HEK293 (cell line): ENCODE measurements at regions not wholly inside any gene's neighbourhood (a gene's known extent, or its start where the extent isn't known, plus 50 kb on each side); places are given as distances from the start of the nearest gene placed in this dataset.

Experiments used
- CTCF ChIA-PET: fragments of 350-600 bp; formaldehyde crosslinking; extraction: SDS; loops from one replicate; lab custom pipeline; 2021; ENCODE audit warnings: antibody characterized with exemption; lab: Yijun Ruan, JAX
- POLR2A ChIA-PET: fragments of 300-600 bp; formaldehyde crosslinking; extraction: SDS; loops from one replicate; lab custom pipeline; 2020; ENCODE audit warnings: antibody characterized with exemption, inconsistent platforms; lab: Yijun Ruan, JAX
- H3K27ac ChIP-seq: fragments of 200-500 bp; sonication (Bioruptor generic); 2 replicates; pipeline ENCODE4 v1.5.1; 2014; ENCODE audit warnings: low read depth, low read length, control low read depth, inconsistent platforms; ENCODE audit errors: extremely low read depth
- H3K36me3 ChIP-seq, 2 experiments: fragments of 200-500 bp in 1 of 2; sonication (Bioruptor generic) in 1 of 2; 1 replicate in 1 of 2; 2 replicates in 1 of 2; pipeline ENCODE4 v1.5.1; 2014 to 2017; ENCODE audit warnings: inconsistent platforms in 2 of 2, low read length in 2 of 2; ENCODE audit not compliant: control insufficient read depth in 2 of 2, insufficient read depth in 1 of 2
- H3K4me1 ChIP-seq: fragments of 200-500 bp; sonication (Bioruptor generic); 2 replicates; pipeline ENCODE4 v1.5.1; 2014; ENCODE audit warnings: mild to moderate bottlenecking, low read length, inconsistent platforms; ENCODE audit not compliant: control insufficient read depth, insufficient read depth
- H3K4me3 ChIP-seq: 2 replicates; pipeline ENCODE4 v1.5.1; 2011; ENCODE audit warnings: low read depth, mild to moderate bottlenecking, control low read depth, low read length, moderate library complexity
- H3K9me3 ChIP-seq: fragments of 200-500 bp; sonication (Bioruptor generic); 2 replicates; pipeline ENCODE4 v1.5.1; 2014; ENCODE audit warnings: low read depth, low read length, inconsistent platforms; ENCODE audit not compliant: control insufficient read depth, insufficient read depth
- AEBP2 ChIP-seq: fragments of 450-650 bp; formaldehyde crosslinking; IDR thresholded peaks from 2 replicates; pipeline ENCODE4 v1.5.1; 2016; ENCODE audit warnings: missing biosample characterization, missing genetic modification characterization, borderline replicate concordance
- FEZF1 ChIP-seq: fragments of 450-650 bp; formaldehyde crosslinking; IDR thresholded peaks from 2 replicates; pipeline ENCODE4 v1.5.1; 2016; ENCODE audit warnings: missing biosample characterization, missing genetic modification characterization
- INSM2 ChIP-seq: fragments of 450-650 bp; formaldehyde crosslinking; IDR thresholded peaks from 2 replicates; pipeline ENCODE4 v1.5.1; 2016; ENCODE audit warnings: missing biosample characterization, missing genetic modification characterization
- KLF1 ChIP-seq: fragments of 450-650 bp; formaldehyde crosslinking; IDR thresholded peaks from 2 replicates; pipeline ENCODE4 v1.5.1; 2016; ENCODE audit warnings: missing biosample characterization, missing genetic modification characterization
- KLF8 ChIP-seq: fragments of 450-650 bp; formaldehyde crosslinking; IDR thresholded peaks from 2 replicates; pipeline ENCODE4 v1.5.1; 2016; ENCODE audit warnings: missing biosample characterization, missing genetic modification characterization
- PATZ1 ChIP-seq: fragments of 450-650 bp; formaldehyde crosslinking; IDR thresholded peaks from 2 replicates; pipeline ENCODE4 v1.5.1; 2016; ENCODE audit warnings: missing biosample characterization, missing genetic modification characterization
- WT1 ChIP-seq: fragments of 450-650 bp; formaldehyde crosslinking; IDR thresholded peaks from 2 replicates; pipeline ENCODE4 v1.5.1; 2016; ENCODE audit warnings: missing biosample characterization, missing genetic modification characterization
- ZFP3 ChIP-seq: fragments of 450-650 bp; formaldehyde crosslinking; IDR thresholded peaks from 2 replicates; pipeline ENCODE4 v1.5.1; 2016; ENCODE audit warnings: low read depth, missing biosample characterization, missing genetic modification characterization
- ZFP37 ChIP-seq: fragments of 450-650 bp; formaldehyde crosslinking; IDR thresholded peaks from 2 replicates; pipeline ENCODE4 v1.5.1; 2016; ENCODE audit warnings: missing biosample characterization, missing genetic modification characterization
- ZNF121 ChIP-seq: fragments of 450-650 bp; formaldehyde crosslinking; IDR thresholded peaks from 2 replicates; pipeline ENCODE4 v1.5.1; 2016; ENCODE audit warnings: missing biosample characterization, missing genetic modification characterization
- ZNF133 ChIP-seq: fragments of 450-650 bp; formaldehyde crosslinking; IDR thresholded peaks from 2 replicates; pipeline ENCODE4 v1.5.1; 2016; ENCODE audit warnings: missing biosample characterization, missing genetic modification characterization
- ZNF146 ChIP-seq: fragments of 450-650 bp; formaldehyde crosslinking; IDR thresholded peaks from 2 replicates; pipeline ENCODE4 v1.5.1; 2016; ENCODE audit warnings: missing biosample characterization, missing genetic modification characterization
- ZNF16 ChIP-seq: fragments of 450-650 bp; formaldehyde crosslinking; IDR thresholded peaks from 2 replicates; pipeline ENCODE4 v1.5.1; 2016; ENCODE audit warnings: low read depth, missing biosample characterization, missing genetic modification characterization
- ZNF175 ChIP-seq: fragments of 450-650 bp; formaldehyde crosslinking; IDR thresholded peaks from 2 replicates; pipeline ENCODE4 v1.5.1; 2016; ENCODE audit warnings: missing biosample characterization, missing genetic modification characterization
- ZNF2 ChIP-seq: fragments of 450-650 bp; formaldehyde crosslinking; IDR thresholded peaks from 2 replicates; pipeline ENCODE4 v1.5.1; 2016; ENCODE audit warnings: missing biosample characterization, missing genetic modification characterization
- ZNF24 ChIP-seq: fragments of 450-650 bp; formaldehyde crosslinking; IDR thresholded peaks from 2 replicates; pipeline ENCODE4 v1.5.1; 2016; ENCODE audit warnings: missing biosample characterization, missing genetic modification characterization
- ZNF302 ChIP-seq: fragments of 450-650 bp; formaldehyde crosslinking; IDR thresholded peaks from 2 replicates; pipeline ENCODE4 v1.5.1; 2016; ENCODE audit warnings: missing biosample characterization, missing genetic modification characterization, low read depth
- ZNF37A ChIP-seq: fragments of 450-650 bp; IDR thresholded peaks from 2 replicates; pipeline ENCODE4 v1.5.1; 2018; ENCODE audit warnings: missing biosample characterization, missing genetic modification characterization
- ZNF404 ChIP-seq: fragments of 450-650 bp; formaldehyde crosslinking; IDR thresholded peaks from 2 replicates; pipeline ENCODE4 v1.5.1; 2017; ENCODE audit warnings: missing biosample characterization, missing genetic modification characterization
- ZNF423 ChIP-seq: fragments of 450-650 bp; formaldehyde crosslinking; IDR thresholded peaks from 2 replicates; pipeline ENCODE4 v1.5.1; 2016; ENCODE audit warnings: missing biosample characterization, missing genetic modification characterization
- ZNF449 ChIP-seq: fragments of 450-650 bp; formaldehyde crosslinking; IDR thresholded peaks from 2 replicates; pipeline ENCODE4 v1.5.1; 2017; ENCODE audit warnings: missing biosample characterization, mild to moderate bottlenecking, missing genetic modification characterization, moderate library complexity
- ZNF501 ChIP-seq: fragments of 450-650 bp; formaldehyde crosslinking; IDR thresholded peaks from 2 replicates; pipeline ENCODE4 v1.5.1; 2016; ENCODE audit warnings: missing biosample characterization, missing genetic modification characterization
- ZNF701 ChIP-seq: fragments of 450-650 bp; formaldehyde crosslinking; IDR thresholded peaks from 2 replicates; pipeline ENCODE4 v1.5.1; 2016; ENCODE audit warnings: missing biosample characterization, missing genetic modification characterization
- ZNF707 ChIP-seq: fragments of 450-650 bp; formaldehyde crosslinking; IDR thresholded peaks from 2 replicates; pipeline ENCODE4 v1.5.1; 2016; ENCODE audit warnings: missing biosample characterization, missing genetic modification characterization
- ZNF747 ChIP-seq: fragments of 450-650 bp; formaldehyde crosslinking; IDR thresholded peaks from 2 replicates; pipeline ENCODE4 v1.5.1; 2016; ENCODE audit warnings: missing biosample characterization, missing genetic modification characterization
- ZXDB ChIP-seq: fragments of 450-650 bp; formaldehyde crosslinking; IDR thresholded peaks from 2 replicates; pipeline ENCODE4 v1.5.1; 2016; ENCODE audit warnings: missing biosample characterization, missing genetic modification characterization

GRCh38 chr3:82240322-82240721, 478.9 kb upstream of the GBE1 start:
- CTCF ChIA-PET: no interaction called here
- no peaks in the 10 kb centered on the region for H3K9me3 ChIP-seq
- POLR2A ChIA-PET: no interaction called here
- H3K4me3 ChIP-seq: no peak overlapping the region
- TF ChIP-seq ZNF302 (no peak), ZNF449 (tag by site-specific recombination) (no peak), ZNF24 (no peak), ZNF146 (tag by site-specific recombination) (no peak), ZFP3 (tag by site-specific recombination) (no peak)
- TF ChIP-seq, all 188 proteins: peak for 0
- no peak overlapping the region for H3K27ac ChIP-seq
- H3K4me1 ChIP-seq: no peaks in the 10 kb centered on the region
- no peaks in the 10 kb centered on the region for H3K36me3 ChIP-seq

- no peak overlapping the region for H3K4me3 ChIP-seq
- H3K9me3 ChIP-seq: no peaks in the 10 kb centered on the region
- no peaks in the 10 kb centered on the region for H3K4me1 ChIP-seq
- H3K36me3 ChIP-seq: no peaks in the 10 kb centered on the region
- ChIA-PET CTCF (no interaction called here), POLR2A (no interaction called here)
- no peak overlapping the region for H3K27ac ChIP-seq
- no peak for TF ChIP-seq ZNF133 (tag by site-specific recombination)
- no peak for TF ChIP-seq INSM2 (tag by site-specific recombination)
- no peak for TF ChIP-seq KLF1
- TF ChIP-seq ZNF707 (tag by site-specific recombination): no peak
- TF ChIP-seq ZNF404 (tag by site-specific recombination): no peak
- no peak for TF ChIP-seq ZNF2 (tag by site-specific recombination)
- TF ChIP-seq ZFP37 (tag by site-specific recombination): no peak
- TF ChIP-seq ZNF175: no peak
- no peak for TF ChIP-seq FEZF1
- TF ChIP-seq ZNF701: no peak
These were observed 474.8 kb upstream of the GBE1 start for GRCh38 chr3:82236257-82236656.

- ChIA-PET POLR2A (no interaction called here), CTCF (interaction anchor here (0.5 kb wide), 1 partner anchor 64 kb away, joined by 3 read pairs; no protein-coding TSS in a partner anchor)
- no peaks in the 10 kb centered on the region for H3K9me3 ChIP-seq
- H3K4me3 ChIP-seq: no peak overlapping the region
- H3K27ac ChIP-seq: no peak overlapping the region
- H3K36me3 ChIP-seq: no peaks in the 10 kb centered on the region
- H3K4me1 ChIP-seq: no peaks in the 10 kb centered on the region
- no peak for TF ChIP-seq ZNF37A (tag by site-specific recombination)
- no peak for TF ChIP-seq KLF8 (tag by site-specific recombination)
- TF ChIP-seq AEBP2: no peak
- no peak for TF ChIP-seq ZXDB (tag by site-specific recombination)
- no peak for TF ChIP-seq ZNF423 (tag by site-specific recombination)
- TF ChIP-seq PATZ1 (tag by site-specific recombination): no peak
- TF ChIP-seq WT1: no peak
- TF ChIP-seq ZNF121 (tag by site-specific recombination): no peak
- no peak for TF ChIP-seq ZNF501 (tag by site-specific recombination)
- TF ChIP-seq ZNF16: no peak
- TF ChIP-seq INSM2 (tag by site-specific recombination): no peak
- TF ChIP-seq ZNF747: no peak
These were observed 468.0 kb upstream of the GBE1 start for GRCh38 chr3:82229397-82229796.
